ENCODE measurements at regions not wholly inside any gene's neighbourhood (a gene's known extent, or its start where the extent isn't known, plus 50 kb on each side); places are given as distances from the start of the nearest gene placed in this dataset.

- H3K9me3 ChIP-seq = no peaks in the 10 kb centered on the region
- no peak overlapping the region for H3K4me3 ChIP-seq
- intact Hi-C loops (cut with DNase I) = no loop called here
- no peak for TF ChIP-seq CTCF (IDR thresholded peaks at IDR 0.05)
- ATAC-seq = peak; percentile 29
- no peak overlapping the region for H3K27ac ChIP-seq
- H3K4me1 ChIP-seq = peaks cover 10% of the 10 kb centered on the region
- H3K36me3 ChIP-seq = no peaks in the 10 kb centered on the region
- no peaks in the 10 kb centered on the region for H3K27me3 ChIP-seq
- DNase-seq = no peak
Measured at GRCh38 chr6:15876406-15876805, 213.6 kb upstream of the DTNBP1 start.

- TF ChIP-seq CTCF (IDR thresholded peaks at IDR 0.05) = no peak
- no peak for DNase-seq
- Histone ChIP-seq H3K9me3 (no peaks in the 10 kb centered on the region), H3K27ac (no peak overlapping the region), H3K36me3 (no peaks in the 10 kb centered on the region), H3K27me3 (no peaks in the 10 kb centered on the region), H3K4me3 (no peak overlapping the region), H3K4me1 (peaks cover 11% of the 10 kb centered on the region)
- intact Hi-C loops (cut with DNase I) = no loop called here
- no peak for ATAC-seq
Measured at GRCh38 chr6:15875797-15876196, 213.0 kb upstream of the DTNBP1 start.

GRCh38 chr6:15874821-15875220 is 212.0 kb upstream of the DTNBP1 start:
- no peak for DNase-seq
- TF ChIP-seq CTCF (IDR thresholded peaks at IDR 0.05) = no peak
- H3K36me3 ChIP-seq = no peaks in the 10 kb centered on the region
- intact Hi-C loops (cut with DNase I) = no loop called here
- no peak overlapping the region for H3K27ac ChIP-seq
- H3K27me3 ChIP-seq = no peaks in the 10 kb centered on the region
- ATAC-seq = no peak
- peaks cover 14% of the 10 kb centered on the region for H3K4me1 ChIP-seq
- H3K9me3 ChIP-seq = no peaks in the 10 kb centered on the region
- no peak overlapping the region for H3K4me3 ChIP-seq

GRCh38 chr6:15874326-15874725 is 211.5 kb upstream of the DTNBP1 start:
- no peak for TF ChIP-seq CTCF (IDR thresholded peaks at IDR 0.05)
- DNase-seq (no peak), ATAC-seq (no peak)
- Histone ChIP-seq H3K4me3 (no peak overlapping the region), H3K36me3 (no peaks in the 10 kb centered on the region), H3K27ac (no peak overlapping the region), H3K9me3 (no peaks in the 10 kb centered on the region), H3K27me3 (no peaks in the 10 kb centered on the region), H3K4me1 (peaks cover 10% of the 10 kb centered on the region)
- intact Hi-C loops (cut with DNase I) = no loop called here

GRCh38 chr6:15872241-15873103 is 209.6 kb upstream of the DTNBP1 start:
- no peaks in the 10 kb centered on the region for H3K27me3 ChIP-seq
- no peak for ATAC-seq
- H3K4me3 ChIP-seq = no peak overlapping the region
- no peak for DNase-seq
- TF ChIP-seq CTCF (IDR thresholded peaks at IDR 0.05) = no peak
- no peaks in the 10 kb centered on the region for H3K9me3 ChIP-seq
- intact Hi-C loops (cut with DNase I) = no loop called here
- peaks cover 9% of the 10 kb centered on the region for H3K4me1 ChIP-seq
- H3K27ac ChIP-seq = no peak overlapping the region
- H3K36me3 ChIP-seq = no peaks in the 10 kb centered on the region
